GM12878 (cell line): ENCODE measurements at regions not wholly inside any gene's neighbourhood (a gene's known extent, or its start where the extent isn't known, plus 50 kb on each side); places are given as distances from the start of the nearest gene placed in this dataset.

Source experiments
- ATAC-seq: fragments of 200-7000 bp; cut with Tn5 transposase; 3 replicates; pipeline ENCODE4 v1.9.1; 2020; ENCODE audit warnings: mild to moderate bottlenecking, moderate library complexity
- BruUV-seq: library from RNA; stranded (reverse); fragments of 400-500 nt; replicated peaks from 2 replicates; lab custom pipeline; 2021; lab: Mats Ljungman, UMichigan
- CTCF ChIA-PET: fragments of 300-600 bp; sonication (Branson Sonifier 250); formaldehyde crosslinking; extraction: SDS; loops from one replicate; lab custom pipeline; 2021; ENCODE audit warnings: inconsistent platforms; lab: Yijun Ruan, JAX
- POLR2A ChIA-PET: fragments of 350-600 bp; formaldehyde crosslinking; extraction: SDS; loops from one replicate; lab custom pipeline; 2021; ENCODE audit warnings: inconsistent platforms; lab: Charles Lee
- RAD21 ChIA-PET: fragments of 300-600 bp; sonication (Branson Sonifier 250); formaldehyde crosslinking; loops from one replicate; lab custom pipeline; 2023; ENCODE audit warnings: antibody characterized with exemption; ENCODE audit not compliant: unreplicated experiment; lab: Charles Lee
- SMC1A ChIA-PET: fragments of 300-600 bp; sonication (Branson Sonifier 250); formaldehyde crosslinking; loops from one replicate; lab custom pipeline; 2023; ENCODE audit not compliant: unreplicated experiment, uncharacterized antibody; lab: Charles Lee
- DNase-seq: peaks from one replicate; pipeline ENCODE4 v3.0.0-alpha.2; 2011; ENCODE audit warnings: low read depth, low spot score
- FAIRE-seq: peaks from 3 replicates; lab custom pipeline; 2011; peaks lifted over from hg19 to GRCh38; lab: Jason Lieb, UNC
- H2AFZ ChIP-seq: 2 replicates; pipeline ENCODE4 v1.6.0; 2011; ENCODE audit warnings: low read depth, low read length, control low read depth; ENCODE audit not compliant: control insufficient read depth
- H3K27ac ChIP-seq: 2 replicates; pipeline ENCODE4 v1.5.1; 2011; ENCODE audit warnings: control low read depth; ENCODE audit not compliant: control insufficient read depth, insufficient read depth
- H3K27me3 ChIP-seq, 2 experiments: replicated peaks in 1 of 2; 2 replicates each; pipeline versions ENCODE4 v1.6.0 to v1.6.1; 2011; ENCODE audit warnings: low read length in 1 of 2; ENCODE audit not compliant: control insufficient read depth in 2 of 2, insufficient read depth in 2 of 2
- H3K36me3 ChIP-seq, 2 experiments: 2 replicates each; pipeline ENCODE4 v1.5.1; 2011; ENCODE audit warnings: low read length in 1 of 2; ENCODE audit not compliant: control insufficient read depth in 2 of 2, insufficient read depth in 2 of 2
- H3K4me1 ChIP-seq: 2 replicates; pipeline ENCODE4 v1.6.1; 2011; ENCODE audit warnings: mild to moderate bottlenecking, low read length, moderate library complexity, mixed read lengths; ENCODE audit not compliant: control insufficient read depth, insufficient read depth
- H3K4me2 ChIP-seq: 2 replicates; pipeline ENCODE4 v1.6.0; 2011; ENCODE audit warnings: control low read depth; ENCODE audit not compliant: control insufficient read depth, insufficient read depth
- H3K4me3 ChIP-seq: fragments of 200-600 bp; sonication (generic); 2 replicates; pipeline ENCODE4 v1.5.1; 2016
- H3K79me2 ChIP-seq: 2 replicates; pipeline ENCODE4 v1.6.0; 2011; ENCODE audit warnings: low read length; ENCODE audit not compliant: control insufficient read depth, insufficient read depth
- H3K9ac ChIP-seq: 2 replicates; pipeline ENCODE4 v1.8.0; 2011; ENCODE audit warnings: low read length, control low read depth, mixed read lengths; ENCODE audit not compliant: control insufficient read depth, insufficient read depth
- H3K9me3 ChIP-seq: replicated peaks from 3 replicates; pipeline ENCODE4 v1.5.1; 2011; ENCODE audit warnings: mild to moderate bottlenecking, low read length; ENCODE audit not compliant: control insufficient read depth, insufficient read depth
- H4K20me1 ChIP-seq: 2 replicates; pipeline ENCODE4 v1.6.0; 2011; ENCODE audit not compliant: control insufficient read depth, insufficient read depth
- RB1 ChIP-seq: fragments of 450-650 bp; formaldehyde crosslinking; IDR thresholded peaks from 2 replicates; pipeline ENCODE4 v1.6.1; 2017; ENCODE audit warnings: mild to moderate bottlenecking, borderline replicate concordance
- ZBED1 ChIP-seq: IDR thresholded peaks from 2 replicates; pipeline ENCODE4 v1.6.1; 2016; ENCODE audit warnings: borderline replicate concordance
- WGBS: methylation state at CpG from one replicate; pipeline ENCODE4 v1.1.6; 2016; ENCODE audit warnings: low lambda C conversion rate; ENCODE audit not compliant: insufficient replicate concordance, insufficient coverage; ENCODE audit errors: missing lambda C conversion rate; 5-methylcytosine and 5-hydroxymethylcytosine counted together
- in situ Hi-C: fragments of 300-500 bp; cut with MboI; formaldehyde crosslinking; loops from 9 replicates; pipeline ENCODE4 v1.14.3; 2018; ENCODE audit warnings: mixed read lengths
- intact Hi-C: fragments of 100-400 bp; cut with micrococcal nuclease; formaldehyde crosslinking; loops from one replicate; pipeline ENCODE4 v1.14.2; 2022; ENCODE audit not compliant: unreplicated experiment
- TF ChIP-seq, protein P1 (sequence below): fragments of 450-650 bp; IDR thresholded peaks from 2 replicates; pipeline ENCODE4 v1.6.1; 2018; ENCODE audit warnings: borderline replicate concordance, mild to moderate bottlenecking; ENCODE audit not compliant: partially characterized antibody
- TF ChIP-seq, protein P2 (sequence below): fragments of 450-650 bp; IDR thresholded peaks from 2 replicates; pipeline ENCODE4 v1.6.1; 2016; ENCODE audit warnings: mild to moderate bottlenecking, moderate library complexity, borderline replicate concordance

DNA sequence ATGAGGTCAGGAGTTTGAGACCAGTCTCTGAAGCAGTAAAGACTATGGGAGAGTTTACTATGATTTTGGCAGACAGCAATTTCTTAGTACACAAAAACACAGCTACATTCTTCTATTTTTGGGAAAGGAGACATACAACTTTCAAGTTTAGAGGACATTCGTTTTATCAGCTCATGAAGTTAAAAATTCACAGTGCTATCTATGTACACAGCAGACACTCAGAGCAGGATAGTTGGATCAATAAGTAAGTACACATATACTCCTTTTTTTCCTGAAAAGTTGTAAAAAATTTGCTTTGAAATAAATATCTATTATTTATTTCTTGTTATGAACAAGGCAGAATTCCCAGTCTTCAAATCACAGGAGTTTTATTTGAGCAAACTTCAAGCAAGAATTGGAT, 159.7 kb downstream of the SERPINI1 start:
- in situ Hi-C loops, result loop anchor here (10.0 kb wide), 1 partner anchor 490 kb away; no protein-coding TSS in a partner anchor
- ChIA-PET RAD21 (no interaction called here), POLR2A (no interaction called here), CTCF (interaction anchor here (0.9 kb wide), 1 partner anchor 515 kb away, joined by 3 read pairs; the partner anchor contains the start of gene ZBBX), SMC1A (no interaction called here)
- H4K20me1 ChIP-seq, result no peaks in the 10 kb centered on the region
- H3K79me2 ChIP-seq, result no peaks in the 10 kb centered on the region
- 0% methylated on average over 1 of the region's 1 CpG for WGBS
- BruUV-seq, result no TSS peak
- H3K4me1 ChIP-seq, result no peaks in the 10 kb centered on the region
- H3K27ac ChIP-seq, result no peak overlapping the region
- no peak for TF ChIP-seq RB1
- TF ChIP-seq, protein P1, sequence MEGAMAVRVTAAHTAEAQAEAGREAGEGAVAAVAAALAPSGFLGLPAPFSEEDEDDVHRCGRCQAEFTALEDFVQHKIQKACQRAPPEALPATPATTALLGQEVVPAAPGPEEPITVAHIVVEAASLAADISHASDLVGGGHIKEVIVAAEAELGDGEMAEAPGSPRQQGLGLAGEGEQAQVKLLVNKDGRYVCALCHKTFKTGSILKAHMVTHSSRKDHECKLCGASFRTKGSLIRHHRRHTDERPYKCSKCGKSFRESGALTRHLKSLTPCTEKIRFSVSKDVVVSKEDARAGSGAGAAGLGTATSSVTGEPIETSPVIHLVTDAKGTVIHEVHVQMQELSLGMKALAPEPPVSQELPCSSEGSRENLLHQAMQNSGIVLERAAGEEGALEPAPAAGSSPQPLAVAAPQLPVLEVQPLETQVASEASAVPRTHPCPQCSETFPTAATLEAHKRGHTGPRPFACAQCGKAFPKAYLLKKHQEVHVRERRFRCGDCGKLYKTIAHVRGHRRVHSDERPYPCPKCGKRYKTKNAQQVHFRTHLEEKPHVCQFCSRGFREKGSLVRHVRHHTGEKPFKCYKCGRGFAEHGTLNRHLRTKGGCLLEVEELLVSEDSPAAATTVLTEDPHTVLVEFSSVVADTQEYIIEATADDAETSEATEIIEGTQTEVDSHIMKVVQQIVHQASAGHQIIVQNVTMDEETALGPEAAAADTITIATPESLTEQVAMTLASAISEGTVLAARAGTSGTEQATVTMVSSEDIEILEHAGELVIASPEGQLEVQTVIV, result no peak
- TF ChIP-seq ZBED1, result no peak
- H3K9ac ChIP-seq, result no peak overlapping the region
- H3K27me3 ChIP-seq, result no peaks in the 10 kb centered on the region
- H3K4me3 ChIP-seq, result no peak overlapping the region
- no peak overlapping the region for H3K4me2 ChIP-seq
- H3K36me3 ChIP-seq, result no peaks in the 10 kb centered on the region
- H2AFZ ChIP-seq, result no peak overlapping the region
- ATAC-seq (no peak), DNase-seq (no peak), FAIRE-seq (no peak)
- intact Hi-C loops, result no loop called here
- no peaks in the 10 kb centered on the region for H3K9me3 ChIP-seq

DNA sequence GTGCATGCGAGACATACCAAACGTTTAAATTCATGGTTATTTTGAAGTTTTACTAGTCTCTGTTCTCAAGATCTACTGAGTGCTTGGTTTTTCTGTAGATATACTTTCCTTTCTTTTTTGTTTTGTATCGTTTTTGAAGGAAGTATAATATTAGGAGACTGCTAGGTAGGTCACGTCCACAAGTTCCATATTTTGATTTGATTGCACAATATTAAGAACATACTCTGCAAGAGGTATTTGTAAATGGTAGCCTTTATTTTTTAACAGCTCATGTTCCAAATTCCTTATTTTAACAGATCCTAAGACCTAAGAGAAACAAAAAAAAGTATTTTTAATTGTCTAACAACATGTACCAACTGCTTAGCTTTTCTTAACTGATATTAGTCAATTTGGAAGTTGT, 156.7 kb downstream of the SERPINI1 start:
- Histone ChIP-seq H3K36me3 (no peaks in the 10 kb centered on the region), H3K4me3 (no peak overlapping the region), H3K79me2 (no peaks in the 10 kb centered on the region), H3K4me2 (no peak overlapping the region), H3K27me3 (no peaks in the 10 kb centered on the region), H4K20me1 (no peaks in the 10 kb centered on the region), H3K27ac (no peak overlapping the region), H3K4me1 (no peaks in the 10 kb centered on the region), H3K9me3 (no peaks in the 10 kb centered on the region), H3K9ac (no peak overlapping the region), H2AFZ (no peak overlapping the region)
- TF ChIP-seq, protein P2, sequence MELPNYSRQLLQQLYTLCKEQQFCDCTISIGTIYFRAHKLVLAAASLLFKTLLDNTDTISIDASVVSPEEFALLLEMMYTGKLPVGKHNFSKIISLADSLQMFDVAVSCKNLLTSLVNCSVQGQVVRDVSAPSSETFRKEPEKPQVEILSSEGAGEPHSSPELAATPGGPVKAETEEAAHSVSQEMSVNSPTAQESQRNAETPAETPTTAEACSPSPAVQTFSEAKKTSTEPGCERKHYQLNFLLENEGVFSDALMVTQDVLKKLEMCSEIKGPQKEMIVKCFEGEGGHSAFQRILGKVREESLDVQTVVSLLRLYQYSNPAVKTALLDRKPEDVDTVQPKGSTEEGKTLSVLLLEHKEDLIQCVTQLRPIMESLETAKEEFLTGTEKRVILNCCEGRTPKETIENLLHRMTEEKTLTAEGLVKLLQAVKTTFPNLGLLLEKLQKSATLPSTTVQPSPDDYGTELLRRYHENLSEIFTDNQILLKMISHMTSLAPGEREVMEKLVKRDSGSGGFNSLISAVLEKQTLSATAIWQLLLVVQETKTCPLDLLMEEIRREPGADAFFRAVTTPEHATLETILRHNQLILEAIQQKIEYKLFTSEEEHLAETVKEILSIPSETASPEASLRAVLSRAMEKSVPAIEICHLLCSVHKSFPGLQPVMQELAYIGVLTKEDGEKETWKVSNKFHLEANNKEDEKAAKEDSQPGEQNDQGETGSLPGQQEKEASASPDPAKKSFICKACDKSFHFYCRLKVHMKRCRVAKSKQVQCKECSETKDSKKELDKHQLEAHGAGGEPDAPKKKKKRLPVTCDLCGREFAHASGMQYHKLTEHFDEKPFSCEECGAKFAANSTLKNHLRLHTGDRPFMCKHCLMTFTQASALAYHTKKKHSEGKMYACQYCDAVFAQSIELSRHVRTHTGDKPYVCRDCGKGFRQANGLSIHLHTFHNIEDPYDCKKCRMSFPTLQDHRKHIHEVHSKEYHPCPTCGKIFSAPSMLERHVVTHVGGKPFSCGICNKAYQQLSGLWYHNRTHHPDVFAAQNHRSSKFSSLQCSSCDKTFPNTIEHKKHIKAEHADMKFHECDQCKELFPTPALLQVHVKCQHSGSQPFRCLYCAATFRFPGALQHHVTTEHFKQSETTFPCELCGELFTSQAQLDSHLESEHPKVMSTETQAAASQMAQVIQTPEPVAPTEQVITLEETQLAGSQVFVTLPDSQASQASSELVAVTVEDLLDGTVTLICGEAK, result no peak
- RAD21 ChIA-PET, result no interaction called here
- no peak for ATAC-seq
- no peak for FAIRE-seq
- intact Hi-C loops (no loop called here), in situ Hi-C loops (loop anchor here (10.0 kb wide), 1 partner anchor 487 kb away; no protein-coding TSS in a partner anchor)
- CTCF ChIA-PET, result interaction anchor here (0.6 to 1.5 kb wide), 2 partner anchors 11 to 12 kb away, joined by 3 read pairs; no protein-coding TSS in a partner anchor
- 28% methylated on average over 4 of the region's 4 CpGs for whole genome bisulfite sequencing
- DNase-seq, result no peak
- POLR2A ChIA-PET, result no interaction called here
- BruUV-seq, result no TSS peak
- SMC1A ChIA-PET, result interaction anchor here (1.0 kb wide), 1 partner anchor 512 kb away, joined by 3 read pairs; the partner anchor contains the start of gene ZBBX
